K562 (cell line): ENCODE measurements at regions not wholly inside any gene's neighbourhood (a gene's known extent, or its start where the extent isn't known, plus 50 kb on each side); places are given as distances from the start of the nearest gene placed in this dataset.

Source experiments
- ATAC-seq: fragments of 200-7000 bp; cut with Tn5 transposase; 3 replicates; pipeline ENCODE4 v1.9.1; 2020; ENCODE audit warnings: moderate library complexity
- BruUV-seq: library from RNA; stranded (reverse); fragments of 400-500 nt; replicated peaks from 2 replicates; lab custom pipeline; 2021; lab: Mats Ljungman, UMichigan
- CTCF ChIA-PET: fragments of 300-600 bp; formaldehyde crosslinking; extraction: SDS; loops from one replicate; lab custom pipeline; 2021; ENCODE audit warnings: low intra/inter-chr PET ratio; lab: Yijun Ruan, JAX
- POLR2A ChIA-PET: fragments of 300-600, 350-650 bp; sonication (Branson Sonifier 250); formaldehyde crosslinking; extraction: SDS; loops from one replicate; lab custom pipeline; 2021; ENCODE audit warnings: antibody characterized with exemption, inconsistent platforms; lab: Yijun Ruan, JAX
- DNase-seq, 4 experiments: peaks; one replicate each; pipeline versions ENCODE4 v3.0.0 to v3.0.0-alpha.2; 2011 to 2018; ENCODE audit warnings: low spot score in 3 of 4, mixed read lengths in 3 of 4; ENCODE audit errors: extremely low read depth in 1 of 4
- FAIRE-seq: peaks from 2 replicates; lab custom pipeline; 2011; peaks lifted over from hg19 to GRCh38; lab: Jason Lieb, UNC
- H2AFZ ChIP-seq: 2 replicates; pipeline ENCODE4 v1.6.0; 2011; ENCODE audit warnings: low read depth, low read length, control low read depth, inconsistent platforms
- H3K27ac ChIP-seq: fragments of 200-600 bp; 3 replicates; pipeline ENCODE4 v1.8.0; 2011; ENCODE audit warnings: low read depth, mild to moderate bottlenecking, control low read depth, inconsistent platforms, low read length, moderate library complexity, mixed read lengths; ENCODE audit errors: extremely low read depth
- H3K27me3 ChIP-seq, 2 experiments: fragments of 300-600 bp in 1 of 2; 2 replicates in 1 of 2; 3 replicates in 1 of 2; pipeline versions ENCODE4 v1.6.0 to v1.8.0; 2011; ENCODE audit warnings: inconsistent platforms in 2 of 2, low read length in 2 of 2, mild to moderate bottlenecking in 1 of 2, mixed read lengths in 1 of 2, moderate library complexity in 1 of 2; ENCODE audit not compliant: control insufficient read depth in 2 of 2, insufficient read depth in 2 of 2
- H3K36me3 ChIP-seq: fragments of 300-600 bp; 3 replicates; pipeline ENCODE4 v1.8.0; 2011; ENCODE audit warnings: mild to moderate bottlenecking, low read length, inconsistent platforms; ENCODE audit not compliant: control insufficient read depth, insufficient read depth
- H3K4me1 ChIP-seq, 2 experiments: fragments of 200-600 bp in 1 of 2; replicated peaks in 1 of 2; 2 replicates in 1 of 2; 3 replicates in 1 of 2; pipeline versions ENCODE4 v1.5.1 to v1.8.0; 2011; ENCODE audit warnings: inconsistent platforms in 2 of 2, low read length in 2 of 2, mild to moderate bottlenecking in 1 of 2, mixed read lengths in 1 of 2, moderate library complexity in 1 of 2; ENCODE audit not compliant: control insufficient read depth in 2 of 2, insufficient read depth in 2 of 2
- H3K4me2 ChIP-seq: 2 replicates; pipeline ENCODE4 v1.6.1; 2011; ENCODE audit warnings: low read length, control low read depth, inconsistent platforms, mixed read lengths; ENCODE audit not compliant: insufficient read depth
- H3K4me3 ChIP-seq: fragments of 200-600 bp; sonication (generic), shearing (Covaris generic); 2 replicates; pipeline ENCODE4 v1.5.1; 2016; ENCODE audit warnings: control low read depth, inconsistent platforms
- H3K79me2 ChIP-seq: fragments of 200-600 bp; 3 replicates; pipeline ENCODE4 v1.8.0; 2011; ENCODE audit warnings: low read length, inconsistent platforms; ENCODE audit not compliant: control insufficient read depth, insufficient read depth
- H3K9ac ChIP-seq, 2 experiments: 2 replicates each; pipeline versions ENCODE4 v1.6.0 to v1.6.1; 2011; ENCODE audit warnings: low read depth in 2 of 2, low read length in 2 of 2, control low read depth in 1 of 2, inconsistent platforms in 1 of 2, mild to moderate bottlenecking in 1 of 2, mixed read lengths in 1 of 2; ENCODE audit not compliant: insufficient read depth in 1 of 2
- H3K9me1 ChIP-seq: one replicate; pipeline ENCODE4 v1.6.0; 2011; ENCODE audit warnings: inconsistent platforms, mild to moderate bottlenecking, low read length, moderate library complexity; ENCODE audit not compliant: control insufficient read depth, insufficient read depth
- H3K9me3 ChIP-seq: replicated peaks from 2 replicates; pipeline ENCODE4 v1.5.1; 2011; ENCODE audit warnings: low read depth, low read length, inconsistent platforms; ENCODE audit not compliant: control insufficient read depth, insufficient read depth
- H4K20me1 ChIP-seq: replicated peaks from 2 replicates; pipeline ENCODE4 v1.6.1; 2011; ENCODE audit warnings: low read length, inconsistent platforms, mixed read lengths; ENCODE audit not compliant: control insufficient read depth, insufficient read depth
- ATF1 ChIP-seq, 2 experiments: fragments of 450-650 bp in 1 of 2; IDR thresholded peaks; 2 replicates each; pipeline ENCODE4 v1.6.1; 2016; ENCODE audit warnings: missing compliant biosample characterization in 1 of 2, missing genetic modification characterization in 1 of 2
- FOXK2 ChIP-seq, 2 experiments: fragments of 450-650 bp; IDR thresholded peaks in 1 of 2; conservative IDR thresholded peaks in 1 of 2; 2 replicates each; pipeline ENCODE4 v1.6.1; 2016; ENCODE audit warnings: low read depth in 2 of 2, mild to moderate bottlenecking in 1 of 2
- POLR2H ChIP-seq: IDR thresholded peaks from 2 replicates; pipeline ENCODE4 v1.6.1; 2016; ENCODE audit warnings: missing genetic modification characterization, low read depth, mild to moderate bottlenecking, control low read depth, missing compliant biosample characterization, moderate library complexity
- ZFPM2 ChIP-seq: fragments of 250-450 bp; sonication (Bioruptor Pico); IDR thresholded peaks from 2 replicates; pipeline ENCODE4 v1.5.1; 2022; ENCODE audit warnings: mild to moderate bottlenecking
- WGBS: fragments of 100-300 bp; shearing (Covaris generic); methylation state at CpG from one replicate; pipeline ENCODE4 v1.1.6; 2016; ENCODE audit warnings: low coverage, mixed read lengths; ENCODE audit not compliant: insufficient coverage; ENCODE audit errors: missing lambda C conversion rate; 5-methylcytosine and 5-hydroxymethylcytosine counted together
- in situ Hi-C: fragments of 300-500 bp; cut with MboI; formaldehyde crosslinking; loops from 4 replicates; pipeline ENCODE4 v1.15.0; 2018; ENCODE audit warnings: inconsistent platforms, mixed read lengths
- intact Hi-C: fragments of 100-400 bp; cut with micrococcal nuclease; formaldehyde crosslinking; loops from 2 replicates; pipeline ENCODE4 v1.14.2; 2022
- TF ChIP-seq, protein P1 (sequence below), 2 experiments: fragments of 450-650 bp; IDR thresholded peaks; 2 replicates each; pipeline ENCODE4 v1.6.1; 2016; ENCODE audit warnings: mild to moderate bottlenecking in 2 of 2, borderline replicate concordance in 1 of 2, low read depth in 1 of 2, moderate library complexity in 1 of 2
- TF ChIP-seq, protein P2 (sequence below): sonication (generic); IDR thresholded peaks from 2 replicates; pipeline ENCODE4 v1.6.1; 2016
- TF ChIP-seq, protein P3 (sequence below): fragments of 250-450 bp; sonication (Bioruptor Pico); IDR thresholded peaks from 2 replicates; pipeline ENCODE4 v1.8.0; 2021; ENCODE audit warnings: moderate library complexity, mild to moderate bottlenecking, inconsistent platforms

DNA sequence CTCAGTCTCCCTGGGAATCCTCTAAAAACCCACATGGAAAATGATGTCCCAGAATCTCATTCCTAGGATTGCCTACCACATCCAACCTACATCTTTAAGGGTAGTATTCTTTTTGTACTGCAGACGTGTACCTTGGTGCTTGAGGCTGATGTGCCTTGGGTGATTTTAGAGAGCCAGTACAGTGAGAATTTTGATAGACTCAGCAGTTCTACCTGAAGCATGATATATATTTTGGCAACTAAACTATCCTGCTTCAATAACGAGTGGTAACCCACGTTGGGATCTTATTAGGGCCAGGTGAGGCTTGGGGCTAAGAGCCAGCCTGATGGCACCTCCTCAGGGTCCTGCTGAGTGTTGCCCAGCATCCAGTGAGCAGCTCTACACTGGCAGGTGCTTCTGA lies 140.4 kb downstream of the ZNF518B start (continued):
- TF ChIP-seq, protein P1, sequence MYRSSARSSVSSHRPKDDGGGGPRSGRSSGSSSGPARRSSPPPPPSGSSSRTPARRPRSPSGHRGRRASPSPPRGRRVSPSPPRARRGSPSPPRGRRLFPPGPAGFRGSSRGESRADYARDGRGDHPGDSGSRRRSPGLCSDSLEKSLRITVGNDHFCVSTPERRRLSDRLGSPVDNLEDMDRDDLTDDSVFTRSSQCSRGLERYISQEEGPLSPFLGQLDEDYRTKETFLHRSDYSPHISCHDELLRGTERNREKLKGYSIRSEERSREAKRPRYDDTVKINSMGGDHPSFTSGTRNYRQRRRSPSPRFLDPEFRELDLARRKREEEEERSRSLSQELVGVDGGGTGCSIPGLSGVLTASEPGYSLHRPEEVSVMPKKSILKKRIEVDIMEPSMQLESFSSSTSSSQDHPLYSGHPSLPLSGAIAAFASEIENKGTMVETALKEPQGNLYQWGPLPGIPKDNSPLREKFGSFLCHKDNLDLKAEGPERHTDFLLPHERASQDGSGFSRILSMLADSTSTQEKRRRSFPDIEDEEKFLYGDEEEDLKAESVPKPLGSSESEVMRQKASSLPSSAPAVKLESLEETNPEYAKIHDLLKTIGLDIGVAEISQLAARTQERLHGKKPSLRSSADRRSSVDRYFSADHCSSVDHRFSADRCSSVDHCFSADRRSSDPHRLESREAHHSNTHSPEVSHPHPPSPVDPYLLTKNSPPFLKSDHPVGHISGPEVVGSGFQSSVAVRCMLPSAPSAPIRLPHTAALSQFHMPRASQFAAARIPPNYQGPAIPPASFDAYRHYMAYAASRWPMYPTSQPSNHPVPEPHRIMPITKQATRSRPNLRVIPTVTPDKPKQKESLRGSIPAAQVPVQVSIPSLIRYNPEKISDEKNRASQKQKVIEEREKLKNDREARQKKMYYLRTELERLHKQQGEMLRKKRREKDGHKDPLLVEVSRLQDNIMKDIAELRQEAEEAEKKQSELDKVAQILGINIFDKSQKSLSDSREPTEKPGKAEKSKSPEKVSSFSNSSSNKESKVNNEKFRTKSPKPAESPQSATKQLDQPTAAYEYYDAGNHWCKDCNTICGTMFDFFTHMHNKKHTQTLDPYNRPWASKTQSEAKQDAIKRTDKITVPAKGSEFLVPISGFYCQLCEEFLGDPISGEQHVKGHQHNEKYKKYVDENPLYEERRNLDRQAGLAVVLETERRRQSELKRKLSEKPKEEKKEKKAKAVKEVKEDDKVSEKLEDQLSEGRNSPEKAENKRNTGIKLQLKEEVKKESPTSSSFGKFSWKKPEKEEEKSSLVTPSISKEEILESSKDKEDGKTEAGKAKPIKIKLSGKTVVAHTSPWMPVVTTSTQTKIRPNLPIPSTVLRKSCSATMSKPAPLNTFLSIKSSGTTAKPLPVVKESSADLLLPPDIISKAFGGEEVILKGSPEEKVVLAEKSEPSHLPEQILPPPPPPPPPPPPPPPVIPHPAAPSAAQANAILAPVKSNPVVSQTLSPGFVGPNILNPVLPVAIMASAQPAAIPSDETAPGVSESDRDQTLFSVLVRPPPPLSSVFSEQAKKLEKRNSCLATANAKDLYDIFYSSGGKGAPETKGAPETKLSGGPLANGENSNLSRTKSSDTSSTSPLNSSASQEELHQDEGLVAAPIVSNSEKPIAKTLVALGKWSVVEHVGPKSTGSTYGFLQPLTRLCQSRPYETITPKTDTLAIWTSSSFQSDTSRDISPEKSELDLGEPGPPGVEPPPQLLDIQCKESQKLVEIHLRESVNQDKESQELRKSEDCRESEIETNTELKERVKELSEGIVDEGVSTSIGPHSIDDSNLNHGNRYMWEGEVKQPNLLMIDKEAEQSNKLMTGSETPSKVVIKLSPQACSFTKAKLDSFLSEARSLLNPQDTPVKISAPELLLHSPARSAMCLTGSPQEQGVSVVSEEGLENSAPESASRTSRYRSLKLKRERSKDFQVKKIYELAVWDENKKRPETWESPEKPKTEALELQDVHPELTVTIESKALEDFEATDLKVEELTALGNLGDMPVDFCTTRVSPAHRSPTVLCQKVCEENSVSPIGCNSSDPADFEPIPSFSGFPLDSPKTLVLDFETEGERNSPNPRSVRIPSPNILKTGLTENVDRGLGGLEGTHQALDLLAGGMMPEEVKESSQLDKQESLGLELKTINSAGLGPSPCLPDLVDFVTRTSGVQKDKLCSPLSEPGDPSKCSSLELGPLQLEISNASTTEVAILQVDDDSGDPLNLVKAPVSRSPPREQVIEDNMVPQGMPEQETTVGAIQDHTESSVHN (IDR thresholded peaks at IDR 0.05; ENCODE audit: borderline replicate concordance in 1 of 2, low read depth in 1 of 2) = no peak

DNA sequence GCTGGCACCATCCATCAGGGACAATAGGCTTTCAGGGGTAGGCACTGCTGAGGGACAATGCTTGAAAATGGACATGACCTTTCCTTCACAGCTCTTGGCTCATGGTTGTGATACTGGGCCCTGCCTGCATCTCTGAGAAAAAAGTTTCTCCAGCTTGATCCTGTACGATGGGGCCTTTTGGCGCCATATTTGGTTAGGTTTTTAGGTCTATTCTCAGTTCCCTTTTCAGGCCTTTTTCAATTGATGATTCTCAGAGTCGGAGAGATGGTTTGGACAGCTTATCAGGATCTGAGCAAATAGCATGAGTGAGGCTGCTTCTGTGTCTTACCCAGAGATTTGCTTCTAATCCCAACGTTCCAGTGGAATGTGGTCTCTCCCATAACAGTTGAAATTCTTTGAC lies 141.6 kb downstream of the ZNF518B start:
- no peak for FAIRE-seq
- intact Hi-C loops = no loop called here

More for the DNA sequence above, 141.6 kb downstream of the ZNF518B start:
- H2AFZ ChIP-seq = no peak overlapping the region
- no peaks in the 10 kb centered on the region for H3K36me3 ChIP-seq
- ATAC-seq = no peak
- no peak for DNase-seq
- H3K4me1 ChIP-seq = peaks cover 0 to 22% of the 10 kb centered on the region in 2 experiments; a peak in 3 of 5 replicates
- no peak overlapping the region for H3K4me3 ChIP-seq
- H3K79me2 ChIP-seq = no peaks in the 10 kb centered on the region
- CTCF ChIA-PET = no interaction called here
- WGBS = 40% methylated on average over 4 of the region's 4 CpGs
- TF ChIP-seq, protein P2, sequence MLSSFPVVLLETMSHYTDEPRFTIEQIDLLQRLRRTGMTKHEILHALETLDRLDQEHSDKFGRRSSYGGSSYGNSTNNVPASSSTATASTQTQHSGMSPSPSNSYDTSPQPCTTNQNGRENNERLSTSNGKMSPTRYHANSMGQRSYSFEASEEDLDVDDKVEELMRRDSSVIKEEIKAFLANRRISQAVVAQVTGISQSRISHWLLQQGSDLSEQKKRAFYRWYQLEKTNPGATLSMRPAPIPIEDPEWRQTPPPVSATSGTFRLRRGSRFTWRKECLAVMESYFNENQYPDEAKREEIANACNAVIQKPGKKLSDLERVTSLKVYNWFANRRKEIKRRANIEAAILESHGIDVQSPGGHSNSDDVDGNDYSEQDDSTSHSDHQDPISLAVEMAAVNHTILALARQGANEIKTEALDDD = no peak
- TF ChIP-seq FOXK2 (conservative IDR thresholded peaks at IDR 0.05 in 1 of 2, IDR thresholded peaks at IDR 0.05 in 1 of 2; ENCODE audit: low read depth in 2 of 2) (no peak), ATF1 (CRISPR knock-in tag; IDR thresholded peaks at IDR 0.05) (no peak), ATF1 (tag; IDR thresholded peaks at IDR 0.05) (no peak), POLR2H (no peak), ZFPM2 (no peak)
- TF ChIP-seq, protein P3, sequence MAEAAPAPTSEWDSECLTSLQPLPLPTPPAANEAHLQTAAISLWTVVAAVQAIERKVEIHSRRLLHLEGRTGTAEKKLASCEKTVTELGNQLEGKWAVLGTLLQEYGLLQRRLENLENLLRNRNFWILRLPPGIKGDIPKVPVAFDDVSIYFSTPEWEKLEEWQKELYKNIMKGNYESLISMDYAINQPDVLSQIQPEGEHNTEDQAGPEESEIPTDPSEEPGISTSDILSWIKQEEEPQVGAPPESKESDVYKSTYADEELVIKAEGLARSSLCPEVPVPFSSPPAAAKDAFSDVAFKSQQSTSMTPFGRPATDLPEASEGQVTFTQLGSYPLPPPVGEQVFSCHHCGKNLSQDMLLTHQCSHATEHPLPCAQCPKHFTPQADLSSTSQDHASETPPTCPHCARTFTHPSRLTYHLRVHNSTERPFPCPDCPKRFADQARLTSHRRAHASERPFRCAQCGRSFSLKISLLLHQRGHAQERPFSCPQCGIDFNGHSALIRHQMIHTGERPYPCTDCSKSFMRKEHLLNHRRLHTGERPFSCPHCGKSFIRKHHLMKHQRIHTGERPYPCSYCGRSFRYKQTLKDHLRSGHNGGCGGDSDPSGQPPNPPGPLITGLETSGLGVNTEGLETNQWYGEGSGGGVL (CRISPR knock-in tag) = no peak
- TF ChIP-seq, all 486 proteins: peak for 0
- no peaks in the 10 kb centered on the region for H3K9me1 ChIP-seq
- BruUV-seq = no TSS peak
- no peaks in the 10 kb centered on the region for H3K27me3 ChIP-seq
- POLR2A ChIA-PET = interaction anchor here (0.7 kb wide), 1 partner anchor 140 kb away, joined by 3 read pairs; no protein-coding TSS in a partner anchor
- no peak overlapping the region for H3K9ac ChIP-seq
- H3K9me3 ChIP-seq = no peaks in the 10 kb centered on the region
- no peaks in the 10 kb centered on the region for H4K20me1 ChIP-seq
- no peak overlapping the region for H3K27ac ChIP-seq
- H3K4me2 ChIP-seq = no peak overlapping the region
- in situ Hi-C loops = no loop called here
